Caco-2 (cell line): ENCODE measurements at regions not wholly inside any gene's neighbourhood (a gene's known extent, or its start where the extent isn't known, plus 50 kb on each side); places are given as distances from the start of the nearest gene placed in this dataset.

Experiments used
- BruUV-seq: library from RNA; stranded (reverse); fragments of 400-500 nt; replicated peaks from 2 replicates; lab custom pipeline; 2021; lab: Mats Ljungman, UMichigan
- CTCF ChIA-PET: fragments of 300-600 bp; sonication (Branson Sonifier 250); formaldehyde crosslinking; loops from one replicate; lab custom pipeline; 2022; ENCODE audit warnings: antibody characterized with exemption; lab: Charles Lee
- POLR2A ChIA-PET: fragments of 300-600 bp; sonication (Branson Sonifier 250); formaldehyde crosslinking; loops from one replicate; lab custom pipeline; 2022; ENCODE audit warnings: antibody characterized with exemption; lab: Charles Lee
- DNase-seq, 2 experiments: peaks; one replicate each; pipeline versions ENCODE4 v3.0.0 to v3.0.0-alpha.2; 2020 to 2022
- H3K27me3 ChIP-seq: replicated peaks from 2 replicates; pipeline ENCODE4 v1.6.0; 2011; ENCODE audit warnings: low read length; ENCODE audit not compliant: control insufficient read depth, insufficient read depth
- H3K36me3 ChIP-seq: 2 replicates; pipeline ENCODE4 v1.5.1; 2011; ENCODE audit warnings: low read length; ENCODE audit not compliant: control insufficient read depth, insufficient read depth
- H3K4me1 ChIP-seq: fragments of 250-450 bp; sonication (Bioruptor Pico); 2 replicates; pipeline ENCODE4 v1.5.1; 2020; ENCODE audit warnings: mild to moderate bottlenecking
- H3K4me3 ChIP-seq: 2 replicates; pipeline ENCODE4 v1.5.1; 2011; ENCODE audit warnings: low read depth, mild to moderate bottlenecking, control low read depth, low read length
- H3K9me3 ChIP-seq: fragments of 250-450 bp; sonication (Bioruptor Pico); 2 replicates; pipeline ENCODE4 v1.5.1; 2020; ENCODE audit warnings: mild to moderate bottlenecking, moderate library complexity
- H3K27ac Mint-ChIP-seq: one replicate; pipeline ENCODE4 v1.8.0; 2022; ENCODE audit warnings: mixed read lengths; ENCODE audit not compliant: unreplicated experiment
- H3K27me3 Mint-ChIP-seq: one replicate; pipeline ENCODE4 v1.8.0; 2022; ENCODE audit warnings: mixed read lengths; ENCODE audit not compliant: insufficient read depth, unreplicated experiment
- H3K36me3 Mint-ChIP-seq: one replicate; pipeline ENCODE4 v1.8.0; 2022; ENCODE audit warnings: mild to moderate bottlenecking, mixed read lengths; ENCODE audit not compliant: insufficient read depth, unreplicated experiment
- H3K4me1 Mint-ChIP-seq: one replicate; pipeline ENCODE4 v1.8.0; 2022; ENCODE audit warnings: low read depth, mixed read lengths; ENCODE audit not compliant: unreplicated experiment
- H3K4me3 Mint-ChIP-seq: one replicate; pipeline ENCODE4 v1.8.0; 2022; ENCODE audit warnings: mild to moderate bottlenecking, moderate library complexity, mixed read lengths; ENCODE audit not compliant: unreplicated experiment
- H3K9me3 Mint-ChIP-seq: one replicate; pipeline ENCODE4 v1.8.0; 2022; ENCODE audit warnings: mixed read lengths; ENCODE audit not compliant: unreplicated experiment
- intact Hi-C: fragments of 100-400 bp; cut with micrococcal nuclease; formaldehyde crosslinking; loops from one replicate; pipeline ENCODE4 v1.10.0; 2022; ENCODE audit not compliant: unreplicated experiment
- TF ChIP-seq, protein P1 (sequence below), 2 experiments: fragments of 200-600 bp in 1 of 2; IDR thresholded peaks; 1 replicate in 1 of 2; 2 replicates in 1 of 2; pipeline versions ENCODE4 v1.5.1 to v1.8.0; 2011 to 2022; ENCODE audit warnings: antibody characterized with exemption in 1 of 2, control low read depth in 1 of 2, inconsistent platforms in 1 of 2, low read depth in 1 of 2, low read length in 1 of 2, mild to moderate bottlenecking in 1 of 2, moderate library complexity in 1 of 2; ENCODE audit not compliant: insufficient read depth in 1 of 2, severe bottlenecking in 1 of 2, unreplicated experiment in 1 of 2

DNA sequence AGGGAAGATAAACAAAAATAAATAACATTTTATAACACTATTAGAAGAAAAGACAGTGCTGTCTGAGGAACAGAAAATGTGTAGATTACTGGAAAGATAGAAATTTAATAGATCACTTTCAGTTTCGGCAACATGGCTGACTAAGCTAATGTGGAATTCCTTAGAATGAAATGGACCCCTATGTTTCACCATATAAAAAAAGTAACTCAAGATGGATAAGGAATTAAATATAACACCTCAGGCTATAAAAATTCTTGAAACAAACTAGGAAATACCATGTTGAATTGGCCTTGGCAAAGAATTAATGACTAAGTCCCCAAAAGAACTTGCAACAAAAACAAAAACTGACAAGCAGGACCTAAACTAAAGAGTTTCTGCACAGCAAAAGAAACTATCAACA is 558.3 kb downstream of the CHSY3 start:
- CTCF ChIA-PET = no interaction called here
- H3K4me1 Mint-ChIP-seq = peaks cover 6% of the 10 kb centered on the region
- intact Hi-C loops = no loop called here

DNA sequence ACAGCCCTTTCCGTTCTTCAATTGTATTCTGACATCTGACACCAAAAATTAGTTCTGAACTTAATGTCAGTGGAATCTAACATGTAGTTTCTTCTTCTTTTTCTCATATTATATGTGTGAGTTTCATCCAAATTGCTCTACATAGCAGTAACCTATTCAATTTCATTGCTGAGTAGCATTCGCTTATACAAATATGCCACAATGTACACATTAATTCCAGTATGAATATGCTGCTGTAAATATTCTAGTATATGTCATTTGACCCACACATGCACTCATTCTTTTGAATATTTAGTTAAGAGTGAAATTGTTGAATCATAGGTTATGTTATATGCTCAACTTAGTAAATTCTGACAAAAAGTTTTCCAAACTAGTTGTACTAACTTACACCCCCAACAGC is 550.9 kb downstream of the CHSY3 start:
- no peak overlapping the region for H3K4me3 ChIP-seq
- no peaks in the 10 kb centered on the region for H3K4me1 Mint-ChIP-seq
- H3K27me3 Mint-ChIP-seq = no peaks in the 10 kb centered on the region
- intact Hi-C loops = no loop called here
- no peak overlapping the region for H3K4me3 Mint-ChIP-seq
- peaks cover 14% of the 10 kb centered on the region; the same call in 1 of the 2 replicates for H3K9me3 ChIP-seq
- H3K36me3 ChIP-seq = no peaks in the 10 kb centered on the region
- DNase-seq = no peak
- peaks cover 48% of the 10 kb centered on the region for H3K9me3 Mint-ChIP-seq
- no peaks in the 10 kb centered on the region for H3K36me3 Mint-ChIP-seq
- CTCF ChIA-PET = no interaction called here
- no peak overlapping the region for H3K27ac Mint-ChIP-seq
- 0 out of 2 replicates have a peak, but pooled peaks cover 3% of the 10 kb centered on the region for H3K4me1 ChIP-seq
- BruUV-seq = no TSS peak
- H3K27me3 ChIP-seq = no peaks in the 10 kb centered on the region
- TF ChIP-seq, protein P1, sequence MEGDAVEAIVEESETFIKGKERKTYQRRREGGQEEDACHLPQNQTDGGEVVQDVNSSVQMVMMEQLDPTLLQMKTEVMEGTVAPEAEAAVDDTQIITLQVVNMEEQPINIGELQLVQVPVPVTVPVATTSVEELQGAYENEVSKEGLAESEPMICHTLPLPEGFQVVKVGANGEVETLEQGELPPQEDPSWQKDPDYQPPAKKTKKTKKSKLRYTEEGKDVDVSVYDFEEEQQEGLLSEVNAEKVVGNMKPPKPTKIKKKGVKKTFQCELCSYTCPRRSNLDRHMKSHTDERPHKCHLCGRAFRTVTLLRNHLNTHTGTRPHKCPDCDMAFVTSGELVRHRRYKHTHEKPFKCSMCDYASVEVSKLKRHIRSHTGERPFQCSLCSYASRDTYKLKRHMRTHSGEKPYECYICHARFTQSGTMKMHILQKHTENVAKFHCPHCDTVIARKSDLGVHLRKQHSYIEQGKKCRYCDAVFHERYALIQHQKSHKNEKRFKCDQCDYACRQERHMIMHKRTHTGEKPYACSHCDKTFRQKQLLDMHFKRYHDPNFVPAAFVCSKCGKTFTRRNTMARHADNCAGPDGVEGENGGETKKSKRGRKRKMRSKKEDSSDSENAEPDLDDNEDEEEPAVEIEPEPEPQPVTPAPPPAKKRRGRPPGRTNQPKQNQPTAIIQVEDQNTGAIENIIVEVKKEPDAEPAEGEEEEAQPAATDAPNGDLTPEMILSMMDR (IDR thresholded peaks at IDR 0.05; ENCODE audit: insufficient read depth in 1 of 2, low read depth in 1 of 2, low read length in 1 of 2, severe bottlenecking in 1 of 2, unreplicated experiment in 1 of 2) = no peak
- POLR2A ChIA-PET = no interaction called here

More for the DNA sequence above, 558.3 kb downstream of the CHSY3 start:
- Mint-ChIP-seq H3K27ac (no peak overlapping the region), H3K4me3 (no peak overlapping the region), H3K36me3 (no peaks in the 10 kb centered on the region), H3K9me3 (peaks cover 41% of the 10 kb centered on the region), H3K27me3 (no peaks in the 10 kb centered on the region)
- no peak overlapping the region for H3K4me3 ChIP-seq
- POLR2A ChIA-PET = no interaction called here
- no peaks in the 10 kb centered on the region for H3K36me3 ChIP-seq
- H3K4me1 ChIP-seq = no peaks in the 10 kb centered on the region
- peaks cover 6% of the 10 kb centered on the region for H3K9me3 ChIP-seq
- TF ChIP-seq, protein P1 (IDR thresholded peaks at IDR 0.05; ENCODE audit: insufficient read depth in 1 of 2, low read depth in 1 of 2, low read length in 1 of 2, severe bottlenecking in 1 of 2, unreplicated experiment in 1 of 2) = no peak
- DNase-seq = no peak
- H3K27me3 ChIP-seq = no peaks in the 10 kb centered on the region
- no TSS peak for BruUV-seq

DNA sequence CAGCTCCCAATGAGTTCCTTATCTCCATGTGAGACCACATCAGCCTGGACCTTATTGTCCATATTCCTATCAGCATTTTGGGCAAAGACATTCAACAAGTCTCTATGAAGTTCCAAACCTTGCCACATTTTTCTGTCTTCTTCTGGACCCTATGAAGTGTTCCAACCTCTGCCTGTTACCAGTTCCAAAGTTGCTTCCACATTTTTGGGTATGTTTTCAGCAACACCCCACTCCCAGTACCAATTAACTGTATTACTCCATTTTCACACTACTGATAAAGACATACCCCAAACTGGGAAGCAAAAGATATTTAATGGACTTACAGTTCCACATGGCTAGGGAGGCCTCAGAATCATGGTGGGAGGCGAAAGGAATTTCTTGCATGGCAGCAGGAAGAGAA is 548.5 kb downstream of the CHSY3 start:
- intact Hi-C loops = no loop called here
- Histone ChIP-seq H3K9me3 (peaks cover 9% of the 10 kb centered on the region), H3K36me3 (no peaks in the 10 kb centered on the region), H3K4me3 (no peak overlapping the region), H3K27me3 (no peaks in the 10 kb centered on the region), H3K4me1 (0 out of 2 replicates have a peak, but pooled peaks cover 3% of the 10 kb centered on the region)
- ChIA-PET CTCF (no interaction called here), POLR2A (no interaction called here)
- no peak overlapping the region for H3K27ac Mint-ChIP-seq
- H3K36me3 Mint-ChIP-seq = no peaks in the 10 kb centered on the region
- BruUV-seq = no TSS peak
- H3K9me3 Mint-ChIP-seq = peaks cover 44% of the 10 kb centered on the region
- TF ChIP-seq, protein P1 (IDR thresholded peaks at IDR 0.05; ENCODE audit: insufficient read depth in 1 of 2, low read depth in 1 of 2, low read length in 1 of 2, severe bottlenecking in 1 of 2, unreplicated experiment in 1 of 2) = no peak
- no peaks in the 10 kb centered on the region for H3K27me3 Mint-ChIP-seq
- DNase-seq = no peak
- H3K4me1 Mint-ChIP-seq = no peaks in the 10 kb centered on the region
- no peak overlapping the region for H3K4me3 Mint-ChIP-seq
